OCI-LY3 (cell line): ENCODE measurements at regions not wholly inside any gene's neighbourhood (a gene's known extent, or its start where the extent isn't known, plus 50 kb on each side); places are given as distances from the start of the nearest gene placed in this dataset.

Source experiments
- H2AFZ ChIP-seq: fragments of 200-600, 300-600 bp; shearing (Covaris generic); 2 replicates; pipeline ENCODE4 v1.6.0; 2014; ENCODE audit warnings: antibody characterized with exemption, low read depth, low read length
- H3K27ac ChIP-seq: fragments of 200-600, 300-600 bp; sonication (generic); 2 replicates; pipeline ENCODE4 v1.5.1; 2014; ENCODE audit warnings: mild to moderate bottlenecking, low read length, moderate library complexity, mixed read lengths
- H3K27me3 ChIP-seq: fragments of 200-600, 300-600 bp; sonication (generic); 2 replicates; pipeline ENCODE4 v1.6.1; 2014; ENCODE audit warnings: low read depth, low read length, mixed read lengths
- H3K36me3 ChIP-seq: fragments of 200-600, 300-600 bp; sonication (generic); replicated peaks from 2 replicates; pipeline ENCODE3; 2014; ENCODE audit warnings: low read depth, low read length, mixed read lengths
- H3K4me1 ChIP-seq: fragments of 300-600, 200-600 bp; sonication (generic); 2 replicates; pipeline ENCODE4 v1.6.1; 2014; ENCODE audit warnings: low read length, mixed read lengths
- H3K4me2 ChIP-seq: fragments of 200-600, 300-600 bp; sonication (generic); 2 replicates; pipeline ENCODE4 v1.6.1; 2014; ENCODE audit warnings: low read length, mixed read lengths
- H3K4me3 ChIP-seq: fragments of 300-600, 200-600 bp; sonication (generic); 2 replicates; pipeline ENCODE4 v1.5.1; 2014; ENCODE audit warnings: antibody characterized with exemption, mild to moderate bottlenecking, low read length, moderate library complexity
- H3K79me2 ChIP-seq: fragments of 300-600, 200-600 bp; shearing (Covaris generic); 2 replicates; pipeline ENCODE4 v1.6.1; 2014; ENCODE audit warnings: mild to moderate bottlenecking, low read length, mixed read lengths
- H3K9ac ChIP-seq: fragments of 300-600, 200-600 bp; shearing (Covaris generic); 2 replicates; pipeline ENCODE4 v1.6.0; 2014; ENCODE audit warnings: mild to moderate bottlenecking, low read length, moderate library complexity
- H3K9me3 ChIP-seq: fragments of 200-600, 300-600 bp; shearing (Covaris generic); 2 replicates; pipeline ENCODE4 v1.6.1; 2014; ENCODE audit warnings: low read length, mixed read lengths; ENCODE audit not compliant: insufficient read depth
- H4K20me1 ChIP-seq: fragments of 200-600, 300-600 bp; sonication (generic); 2 replicates; pipeline ENCODE4 v1.6.1; 2016; ENCODE audit warnings: low read length, mixed read lengths; ENCODE audit not compliant: insufficient read depth
- EZH2phosphoT487 ChIP-seq: fragments of 200-600 bp; shearing (Covaris generic); IDR thresholded peaks from 2 replicates; pipeline ENCODE4 v1.6.1; 2018; ENCODE audit warnings: antibody characterized with exemption, mixed run types, low read depth
- TF ChIP-seq, protein P1 (sequence below): fragments of 200-600, 300-600 bp; sonication (generic); IDR thresholded peaks from 2 replicates; pipeline ENCODE4 v1.5.1; 2014; ENCODE audit warnings: antibody characterized with exemption, low read length, low read depth

- Histone ChIP-seq H3K4me1 (no peaks in the 10 kb centered on the region), H3K36me3 (no peaks in the 10 kb centered on the region), H3K4me2 (no peak overlapping the region), H3K9ac (no peak overlapping the region), H4K20me1 (no peaks in the 10 kb centered on the region), H3K27me3 (no peaks in the 10 kb centered on the region), H3K27ac (no peak overlapping the region), H3K79me2 (no peaks in the 10 kb centered on the region), H3K4me3 (no peak overlapping the region), H2AFZ (no peak overlapping the region), H3K9me3 (no peaks in the 10 kb centered on the region)
- no peak for TF ChIP-seq EZH2phosphoT487
- TF ChIP-seq, protein P1, sequence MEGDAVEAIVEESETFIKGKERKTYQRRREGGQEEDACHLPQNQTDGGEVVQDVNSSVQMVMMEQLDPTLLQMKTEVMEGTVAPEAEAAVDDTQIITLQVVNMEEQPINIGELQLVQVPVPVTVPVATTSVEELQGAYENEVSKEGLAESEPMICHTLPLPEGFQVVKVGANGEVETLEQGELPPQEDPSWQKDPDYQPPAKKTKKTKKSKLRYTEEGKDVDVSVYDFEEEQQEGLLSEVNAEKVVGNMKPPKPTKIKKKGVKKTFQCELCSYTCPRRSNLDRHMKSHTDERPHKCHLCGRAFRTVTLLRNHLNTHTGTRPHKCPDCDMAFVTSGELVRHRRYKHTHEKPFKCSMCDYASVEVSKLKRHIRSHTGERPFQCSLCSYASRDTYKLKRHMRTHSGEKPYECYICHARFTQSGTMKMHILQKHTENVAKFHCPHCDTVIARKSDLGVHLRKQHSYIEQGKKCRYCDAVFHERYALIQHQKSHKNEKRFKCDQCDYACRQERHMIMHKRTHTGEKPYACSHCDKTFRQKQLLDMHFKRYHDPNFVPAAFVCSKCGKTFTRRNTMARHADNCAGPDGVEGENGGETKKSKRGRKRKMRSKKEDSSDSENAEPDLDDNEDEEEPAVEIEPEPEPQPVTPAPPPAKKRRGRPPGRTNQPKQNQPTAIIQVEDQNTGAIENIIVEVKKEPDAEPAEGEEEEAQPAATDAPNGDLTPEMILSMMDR = no peak
Measured at GRCh38 chr16:54783980-54784379, 146.7 kb upstream of the IRX5 start.

GRCh38 chr16:54783226-54783625 lies 147.4 kb upstream of the IRX5 start:
- no peaks in the 10 kb centered on the region for H3K4me1 ChIP-seq
- no peaks in the 10 kb centered on the region for H3K9me3 ChIP-seq
- no peak overlapping the region for H3K27ac ChIP-seq
- H3K36me3 ChIP-seq = no peaks in the 10 kb centered on the region
- no peak overlapping the region for H3K4me2 ChIP-seq
- TF ChIP-seq, protein P1 = no peak
- TF ChIP-seq EZH2phosphoT487 = no peak
- H3K9ac ChIP-seq = no peak overlapping the region
- no peak overlapping the region for H2AFZ ChIP-seq
- H3K79me2 ChIP-seq = no peaks in the 10 kb centered on the region
- H3K27me3 ChIP-seq = no peaks in the 10 kb centered on the region
- H4K20me1 ChIP-seq = no peaks in the 10 kb centered on the region
- no peak overlapping the region for H3K4me3 ChIP-seq

DNA sequence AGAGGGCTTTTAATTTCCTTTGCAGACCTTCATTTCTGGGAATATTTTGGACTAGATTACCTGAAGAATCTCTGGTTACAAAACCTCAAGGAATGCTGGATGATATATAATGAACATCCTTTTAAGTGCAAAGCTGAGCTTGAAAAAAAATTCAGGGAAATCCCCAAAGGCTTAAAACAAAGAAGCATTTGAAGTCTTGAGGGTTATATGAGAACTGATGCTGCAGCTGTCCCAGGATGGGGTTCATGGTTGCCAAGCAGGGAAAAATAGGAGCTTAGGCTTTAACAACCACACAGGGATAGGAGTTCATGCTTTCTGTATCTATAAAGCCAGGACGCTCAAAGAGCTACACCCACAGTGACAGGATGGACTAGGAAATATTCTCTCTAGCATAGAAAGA lies 150.4 kb upstream of the IRX5 start:
- H3K79me2 ChIP-seq = no peaks in the 10 kb centered on the region
- TF ChIP-seq EZH2phosphoT487 = no peak
- TF ChIP-seq, protein P1 = no peak
- no peak overlapping the region for H3K27ac ChIP-seq
- H3K27me3 ChIP-seq = no peaks in the 10 kb centered on the region
- no peak overlapping the region for H3K4me3 ChIP-seq
- H3K36me3 ChIP-seq = no peaks in the 10 kb centered on the region
- no peaks in the 10 kb centered on the region for H3K4me1 ChIP-seq
- no peak overlapping the region for H3K4me2 ChIP-seq
- H2AFZ ChIP-seq = no peak overlapping the region
- no peaks in the 10 kb centered on the region for H4K20me1 ChIP-seq
- no peak overlapping the region for H3K9ac ChIP-seq
- no peaks in the 10 kb centered on the region for H3K9me3 ChIP-seq

GRCh38 chr16:54779549-54779948 lies 151.1 kb upstream of the IRX5 start:
- Histone ChIP-seq H3K79me2 (no peaks in the 10 kb centered on the region), H3K36me3 (no peaks in the 10 kb centered on the region), H3K9ac (no peak overlapping the region), H2AFZ (no peak overlapping the region), H3K4me2 (no peak overlapping the region), H3K27me3 (no peaks in the 10 kb centered on the region), H4K20me1 (no peaks in the 10 kb centered on the region), H3K9me3 (no peaks in the 10 kb centered on the region), H3K27ac (no peak overlapping the region), H3K4me3 (no peak overlapping the region), H3K4me1 (no peaks in the 10 kb centered on the region)
- TF ChIP-seq, protein P1 = no peak
